ENCODE measurements at regions not wholly inside any gene's neighbourhood (a gene's known extent, or its start where the extent isn't known, plus 50 kb on each side); places are given as distances from the start of the nearest gene placed in this dataset.

- POLR2A ChIA-PET: no interaction called here
- DNase-seq (ENCODE audit: low read depth, low spot score): no peak
- no peak for TF ChIP-seq CTCF (IDR thresholded peaks at IDR 0.05; ENCODE audit: insufficient read depth, low read length, missing control alignments)
- CTCF ChIA-PET: interaction anchor here (1.3 kb wide), 1 partner anchor 13 kb away, joined by 6 read pairs; no protein-coding TSS in a partner anchor
- H3K4me3 ChIP-seq (ENCODE audit: low read depth, low read length): no peak overlapping the region
Observed at GRCh38 chr20:21628800-21629199, 76.7 kb upstream of the PAX1 start.

- POLR2A ChIA-PET: no interaction called here
- TF ChIP-seq CTCF (IDR thresholded peaks at IDR 0.05; ENCODE audit: insufficient read depth, low read length, missing control alignments): no peak
- H3K4me3 ChIP-seq (ENCODE audit: low read depth, low read length): no peak overlapping the region
- CTCF ChIA-PET: no interaction called here
- no peak for DNase-seq (ENCODE audit: low read depth, low spot score)
Observed at GRCh38 chr20:21623781-21624094, 81.7 kb upstream of the PAX1 start.

GRCh38 chr20:21623074-21623780 is 82.2 kb upstream of the PAX1 start:
- ChIA-PET POLR2A (no interaction called here), CTCF (no interaction called here)
- H3K4me3 ChIP-seq (ENCODE audit: low read depth, low read length): no peak overlapping the region
- TF ChIP-seq CTCF (IDR thresholded peaks at IDR 0.05; ENCODE audit: insufficient read depth, low read length, missing control alignments): no peak
- no peak for DNase-seq (ENCODE audit: low read depth, low spot score)

GRCh38 chr20:21622097-21622857 is 83.2 kb upstream of the PAX1 start:
- H3K4me3 ChIP-seq (ENCODE audit: low read depth, low read length): no peak overlapping the region
- TF ChIP-seq CTCF (IDR thresholded peaks at IDR 0.05; ENCODE audit: insufficient read depth, low read length, missing control alignments): no peak
- no peak for DNase-seq (ENCODE audit: low read depth, low spot score)
- ChIA-PET CTCF (no interaction called here), POLR2A (no interaction called here)

GRCh38 chr20:21618759-21619416 is 86.6 kb upstream of the PAX1 start:
- CTCF ChIA-PET: no interaction called here
- H3K4me3 ChIP-seq (ENCODE audit: low read depth, low read length): no peak overlapping the region
- no peak for TF ChIP-seq CTCF (IDR thresholded peaks at IDR 0.05; ENCODE audit: insufficient read depth, low read length, missing control alignments)
- no peak for DNase-seq (ENCODE audit: low read depth, low spot score)
- POLR2A ChIA-PET: no interaction called here

- no peak overlapping the region for H3K4me3 ChIP-seq (ENCODE audit: low read depth, low read length)
- peak; percentile 3 for DNase-seq (ENCODE audit: low read depth, low spot score)
- TF ChIP-seq CTCF (IDR thresholded peaks at IDR 0.05; ENCODE audit: insufficient read depth, low read length, missing control alignments): peak; percentile 87
- CTCF ChIA-PET: interaction anchor here (0.7 to 3.2 kb wide), 12 partner anchors 13 to 779 kb away, joined by 3 to 27 read pairs (median 4); no protein-coding TSS in a partner anchor
- POLR2A ChIA-PET: no interaction called here
Observed at GRCh38 chr20:21615617-21616080, 89.8 kb upstream of the PAX1 start.
